ENCODE measurements at regions not wholly inside any gene's neighbourhood (a gene's known extent, or its start where the extent isn't known, plus 50 kb on each side); places are given as distances from the start of the nearest gene placed in this dataset.

- TF ChIP-seq ZNF8 (CRISPR knock-in tag; IDR thresholded peaks at IDR 0.05) = no peak
- TF ChIP-seq TSHZ2 (CRISPR knock-in tag; IDR thresholded peaks at IDR 0.05) = no peak
- TF ChIP-seq TCF4 (CRISPR knock-in tag; IDR thresholded peaks at IDR 0.05; ENCODE audit: borderline replicate concordance) = no peak
- TF ChIP-seq CSRNP3 (CRISPR knock-in tag; IDR thresholded peaks at IDR 0.05) = no peak
- TF ChIP-seq ZC3H10 (CRISPR knock-in tag; IDR thresholded peaks at IDR 0.05) = no peak
- no peak for TF ChIP-seq ZNF565 (CRISPR knock-in tag; conservative IDR thresholded peaks at IDR 0.05; ENCODE audit: low read depth)
- TF ChIP-seq BACH2 (CRISPR knock-in tag; IDR thresholded peaks at IDR 0.05; ENCODE audit: borderline replicate concordance) = no peak
- ATAC-seq = no peak
Observed at GRCh38 chr18:44629406-44629805, 51.3 kb upstream of the SETBP1 start.

- ATAC-seq = no peak
- TF ChIP-seq ZFP3 (CRISPR knock-in tag; IDR thresholded peaks at IDR 0.05) (no peak), SNAI2 (CRISPR knock-in tag; IDR thresholded peaks at IDR 0.05) (no peak), TCF4 (CRISPR knock-in tag; IDR thresholded peaks at IDR 0.05; ENCODE audit: borderline replicate concordance) (no peak), PPARA (CRISPR knock-in tag; IDR thresholded peaks at IDR 0.05; ENCODE audit: borderline replicate concordance) (no peak), ARNTL (CRISPR knock-in tag; IDR thresholded peaks at IDR 0.05; ENCODE audit: borderline replicate concordance, low read depth) (no peak), POU6F1 (CRISPR knock-in tag; IDR thresholded peaks at IDR 0.05; ENCODE audit: borderline replicate concordance, low read depth) (no peak), GLIS3 (CRISPR knock-in tag; IDR thresholded peaks at IDR 0.05) (no peak), CSDC2 (CRISPR knock-in tag; IDR thresholded peaks at IDR 0.05) (no peak), TSHZ2 (CRISPR knock-in tag; IDR thresholded peaks at IDR 0.05) (no peak), OSR1 (CRISPR knock-in tag; IDR thresholded peaks at IDR 0.05) (no peak)
Observed at GRCh38 chr18:44630118-44630517, 50.6 kb upstream of the SETBP1 start.

All from SK-N-SH treated with all-trans-retinoic acid at 6 μM for 48 hours (cell line).